Right atrium auricular region (tissue), 2 donors: ENCODE measurements at regions not wholly inside any gene's neighbourhood (a gene's known extent, or its start where the extent isn't known, plus 50 kb on each side); places are given as distances from the start of the nearest gene placed in this dataset.

Experiments
- DNase-seq: peaks from one replicate; pipeline ENCODE4 v3.0.0-alpha.2; 2019; ENCODE audit warnings: low spot score
- H3K27ac ChIP-seq, 2 donors: fragments of 200-600 bp; sonication (generic); 1 replicate in 1 of 2; 2 replicates in 1 of 2; pipeline ENCODE4 v1.5.1; 2016 to 2019
- H3K27me3 ChIP-seq, 2 donors: fragments of 200-600 bp; sonication (generic); one replicate each; pipeline versions ENCODE4 v1.5.1 to v1.6.0; 2017 to 2019
- H3K36me3 ChIP-seq: fragments of 200-600 bp; sonication (generic); one replicate; pipeline ENCODE4 v1.5.1; 2016
- H3K4me1 ChIP-seq, 2 donors: fragments of 200-600 bp; sonication (generic); one replicate each; pipeline versions ENCODE4 v1.5.1 to v1.6.0; 2017 to 2019
- H3K4me3 ChIP-seq, 2 donors: fragments of 200-600 bp; sonication (generic); 1 replicate in 1 of 2; 2 replicates in 1 of 2; pipeline ENCODE4 v1.5.1; 2017 to 2019; ENCODE audit warnings: mild to moderate bottlenecking in 1 of 2, moderate library complexity in 1 of 2
- H3K9me3 ChIP-seq, 2 donors: fragments of 200-600 bp; sonication (generic); one replicate each; pipeline ENCODE4 v1.5.1; 2019
- CTCF ChIP-seq, 2 donors: fragments of 200-600 bp; sonication (generic); IDR thresholded peaks; one replicate each; pipeline ENCODE4 v1.5.1; 2019; ENCODE audit warnings: antibody characterized with exemption in 2 of 2

GRCh38 chr1:181409981-181410380 lies 73.3 kb upstream of the CACNA1E start:
- Histone ChIP-seq H3K4me3 (no peak overlapping the region), H3K27me3 (no peaks in the 10 kb centered on the region), H3K9me3 (no peaks in the 10 kb centered on the region), H3K36me3 (no peaks in the 10 kb centered on the region), H3K4me1 (no peaks in the 10 kb centered on the region), H3K27ac (no peak overlapping the region)
- no peak for TF ChIP-seq CTCF (IDR thresholded peaks at IDR 0.05)
- DNase-seq, result no peak

GRCh38 chr1:181412746-181413145 lies 70.6 kb upstream of the CACNA1E start:
- Histone ChIP-seq H3K27ac (no peak overlapping the region), H3K4me1 (no peaks in the 10 kb centered on the region), H3K27me3 (no peaks in the 10 kb centered on the region), H3K9me3 (no peaks in the 10 kb centered on the region), H3K4me3 (no peak overlapping the region), H3K36me3 (no peaks in the 10 kb centered on the region)
- no peak for TF ChIP-seq CTCF (IDR thresholded peaks at IDR 0.05)
- no peak for DNase-seq

- Histone ChIP-seq H3K27me3 (no peaks in the 10 kb centered on the region), H3K36me3 (no peaks in the 10 kb centered on the region), H3K4me1 (no peaks in the 10 kb centered on the region), H3K27ac (no peak overlapping the region), H3K9me3 (no peaks in the 10 kb centered on the region), H3K4me3 (no peak overlapping the region)
- no peak for DNase-seq
- TF ChIP-seq CTCF (IDR thresholded peaks at IDR 0.05), result no peak
Observed at GRCh38 chr1:181413195-181413815, 70.0 kb upstream of the CACNA1E start.

- TF ChIP-seq CTCF (IDR thresholded peaks at IDR 0.05), result no peak
- no peak overlapping the region for H3K4me3 ChIP-seq
- no peak overlapping the region for H3K27ac ChIP-seq
- H3K27me3 ChIP-seq, result no peaks in the 10 kb centered on the region
- no peaks in the 10 kb centered on the region for H3K4me1 ChIP-seq
- no peak for DNase-seq
- no peaks in the 10 kb centered on the region for H3K36me3 ChIP-seq
- H3K9me3 ChIP-seq, result no peaks in the 10 kb centered on the region
Observed at GRCh38 chr1:181413836-181414235, 69.5 kb upstream of the CACNA1E start.

- Histone ChIP-seq H3K9me3 (no peaks in the 10 kb centered on the region), H3K4me1 (no peaks in the 10 kb centered on the region), H3K27me3 (no peaks in the 10 kb centered on the region), H3K27ac (no peak overlapping the region), H3K4me3 (no peak overlapping the region), H3K36me3 (no peaks in the 10 kb centered on the region)
- no peak for TF ChIP-seq CTCF (IDR thresholded peaks at IDR 0.05)
- no peak for DNase-seq
Observed at GRCh38 chr1:181416268-181416860, 67.0 kb upstream of the CACNA1E start.

GRCh38 chr1:181417915-181418314 lies 65.4 kb upstream of the CACNA1E start:
- no peak for DNase-seq
- no peaks in the 10 kb centered on the region for H3K9me3 ChIP-seq
- TF ChIP-seq CTCF (IDR thresholded peaks at IDR 0.05), result no peak
- no peak overlapping the region for H3K4me3 ChIP-seq
- H3K4me1 ChIP-seq, result no peaks in the 10 kb centered on the region
- no peaks in the 10 kb centered on the region for H3K27me3 ChIP-seq
- no peak overlapping the region for H3K27ac ChIP-seq
- H3K36me3 ChIP-seq, result no peaks in the 10 kb centered on the region
